ENCODE measurements at regions not wholly inside any gene's neighbourhood (a gene's known extent, or its start where the extent isn't known, plus 50 kb on each side); places are given as distances from the start of the nearest gene placed in this dataset.

DNA sequence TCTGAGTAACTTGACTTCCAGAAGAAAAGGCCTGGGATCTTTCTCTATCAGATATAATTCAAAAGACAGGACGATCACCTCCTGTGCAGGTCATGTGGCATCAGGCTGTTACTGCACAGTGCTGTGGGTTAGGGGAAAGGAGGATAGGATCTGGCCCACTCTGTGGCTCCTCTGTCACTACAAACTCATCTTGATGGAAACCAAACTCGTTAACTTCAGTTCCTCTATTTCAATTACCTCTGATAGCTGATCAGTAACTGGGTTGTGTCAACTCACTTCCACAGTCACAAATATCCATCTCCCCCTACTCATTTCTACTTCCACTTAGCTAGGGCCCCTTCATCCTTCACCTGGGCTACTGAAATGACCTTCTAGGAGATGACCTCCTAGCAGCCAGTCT is 95.2 kb downstream of the RCN1 start:
- H3K9me3 ChIP-seq, result no peaks in the 10 kb centered on the region
- H3K36me3 ChIP-seq, result no peaks in the 10 kb centered on the region
- no peaks in the 10 kb centered on the region for H3K27me3 ChIP-seq
- H3K27ac ChIP-seq, result no peak overlapping the region
- H3K4me3 ChIP-seq, result no peak overlapping the region
- no peaks in the 10 kb centered on the region for H3K4me1 ChIP-seq
- 77 to 84% methylated on average over 2 of the region's 2 CpGs for WGBS, 2 donors
- no peak for TF ChIP-seq POLR2A (IDR thresholded peaks at IDR 0.05)
- TF ChIP-seq EP300 (IDR thresholded peaks at IDR 0.05), result no peak
- TF ChIP-seq, protein P1, sequence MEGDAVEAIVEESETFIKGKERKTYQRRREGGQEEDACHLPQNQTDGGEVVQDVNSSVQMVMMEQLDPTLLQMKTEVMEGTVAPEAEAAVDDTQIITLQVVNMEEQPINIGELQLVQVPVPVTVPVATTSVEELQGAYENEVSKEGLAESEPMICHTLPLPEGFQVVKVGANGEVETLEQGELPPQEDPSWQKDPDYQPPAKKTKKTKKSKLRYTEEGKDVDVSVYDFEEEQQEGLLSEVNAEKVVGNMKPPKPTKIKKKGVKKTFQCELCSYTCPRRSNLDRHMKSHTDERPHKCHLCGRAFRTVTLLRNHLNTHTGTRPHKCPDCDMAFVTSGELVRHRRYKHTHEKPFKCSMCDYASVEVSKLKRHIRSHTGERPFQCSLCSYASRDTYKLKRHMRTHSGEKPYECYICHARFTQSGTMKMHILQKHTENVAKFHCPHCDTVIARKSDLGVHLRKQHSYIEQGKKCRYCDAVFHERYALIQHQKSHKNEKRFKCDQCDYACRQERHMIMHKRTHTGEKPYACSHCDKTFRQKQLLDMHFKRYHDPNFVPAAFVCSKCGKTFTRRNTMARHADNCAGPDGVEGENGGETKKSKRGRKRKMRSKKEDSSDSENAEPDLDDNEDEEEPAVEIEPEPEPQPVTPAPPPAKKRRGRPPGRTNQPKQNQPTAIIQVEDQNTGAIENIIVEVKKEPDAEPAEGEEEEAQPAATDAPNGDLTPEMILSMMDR (IDR thresholded peaks at IDR 0.05), result no peak
- no peak for DNase-seq (ENCODE audit: low spot score in 2 of 2)

DNA sequence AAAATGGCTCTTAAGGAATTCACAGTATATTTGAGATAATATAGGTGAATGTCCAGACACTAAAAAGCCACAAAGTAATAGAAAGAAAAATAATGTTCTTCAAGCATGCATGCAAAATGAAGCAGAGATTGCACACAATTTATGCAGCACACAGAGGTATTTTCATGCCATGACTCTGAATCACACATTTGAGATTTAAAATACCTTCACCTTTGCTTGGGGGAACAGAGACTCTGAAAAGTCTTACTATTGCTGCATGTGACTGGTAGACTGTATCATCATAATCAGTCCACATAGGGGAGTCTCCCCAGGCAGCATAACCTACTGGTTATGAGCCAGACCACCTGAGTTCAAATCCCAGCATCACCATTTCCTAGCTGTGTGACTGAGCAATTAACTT is 96.2 kb downstream of the RCN1 start:
- Histone ChIP-seq H3K36me3 (no peaks in the 10 kb centered on the region), H3K9me3 (no peaks in the 10 kb centered on the region), H3K27me3 (no peaks in the 10 kb centered on the region), H3K4me3 (no peak overlapping the region), H3K4me1 (no peaks in the 10 kb centered on the region), H3K27ac (no peak overlapping the region)
- TF ChIP-seq EP300 (IDR thresholded peaks at IDR 0.05), result no peak
- DNase-seq (ENCODE audit: low spot score in 2 of 2), result no peak

DNA sequence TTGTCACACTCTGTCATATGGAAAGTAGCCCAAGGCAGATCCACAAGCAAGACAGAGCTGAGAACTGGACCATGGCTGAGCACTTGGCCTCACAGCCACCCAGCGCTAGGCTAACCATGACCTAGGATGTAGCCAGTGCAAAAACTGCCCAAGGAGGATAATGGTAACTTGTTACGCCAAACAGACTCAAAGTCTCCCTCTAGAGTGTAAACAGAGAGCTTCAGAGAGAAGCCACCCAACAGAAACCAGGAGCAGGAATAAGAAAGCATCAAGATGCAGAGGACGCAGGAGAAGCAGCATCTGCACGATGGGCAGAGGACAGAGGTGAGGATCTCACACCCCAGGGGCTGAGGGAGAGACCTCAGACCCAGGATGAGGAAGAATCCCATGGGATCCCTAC is 97.9 kb downstream of the RCN1 start:
- DNase-seq (ENCODE audit: low spot score in 2 of 2), result no peak
- H3K9me3 ChIP-seq, result no peaks in the 10 kb centered on the region
- H3K27me3 ChIP-seq, result no peaks in the 10 kb centered on the region
- H3K36me3 ChIP-seq, result no peaks in the 10 kb centered on the region
- H3K4me3 ChIP-seq, result no peak overlapping the region
- TF ChIP-seq POLR2A (IDR thresholded peaks at IDR 0.05), result no peak
- TF ChIP-seq EP300 (IDR thresholded peaks at IDR 0.05), result no peak
- TF ChIP-seq, protein P1 (IDR thresholded peaks at IDR 0.05), result no peak
- no peak overlapping the region for H3K27ac ChIP-seq
- 84 to 86% methylated on average over 4 of the region's 4 CpGs for WGBS, 2 donors
- H3K4me1 ChIP-seq, result no peaks in the 10 kb centered on the region

DNA sequence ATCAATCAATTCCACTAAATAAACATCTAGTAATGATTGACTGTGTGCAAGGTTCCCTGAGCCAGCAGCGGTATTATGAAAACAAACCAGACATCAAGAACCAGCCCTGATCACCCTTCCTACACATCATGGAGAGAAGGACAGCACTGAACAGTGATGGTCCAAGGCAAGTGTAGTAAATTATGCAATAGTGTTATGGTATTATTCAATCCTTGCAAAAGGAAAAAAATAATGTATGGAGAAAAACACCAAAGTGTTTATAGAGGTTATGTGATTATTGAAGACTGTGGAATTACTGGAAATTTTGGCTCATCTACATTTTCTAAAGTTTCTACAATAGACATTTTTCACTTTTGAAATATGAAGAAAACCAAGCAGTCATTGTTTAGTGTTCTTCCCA is 105.3 kb downstream of the RCN1 start:
- Histone ChIP-seq H3K36me3 (no peaks in the 10 kb centered on the region), H3K27ac (no peak overlapping the region), H3K4me3 (no peak overlapping the region), H3K4me1 (no peaks in the 10 kb centered on the region), H3K9me3 (no peaks in the 10 kb centered on the region), H3K27me3 (no peaks in the 10 kb centered on the region)
- TF ChIP-seq EP300 (IDR thresholded peaks at IDR 0.05), result no peak
- TF ChIP-seq, protein P1 (IDR thresholded peaks at IDR 0.05), result no peak
- no peak for TF ChIP-seq POLR2A (IDR thresholded peaks at IDR 0.05)
- WGBS, 2 donors, result 43 to 55% methylated on average over 1 of the region's 1 CpG
- DNase-seq (ENCODE audit: low spot score in 2 of 2), result no peak

DNA sequence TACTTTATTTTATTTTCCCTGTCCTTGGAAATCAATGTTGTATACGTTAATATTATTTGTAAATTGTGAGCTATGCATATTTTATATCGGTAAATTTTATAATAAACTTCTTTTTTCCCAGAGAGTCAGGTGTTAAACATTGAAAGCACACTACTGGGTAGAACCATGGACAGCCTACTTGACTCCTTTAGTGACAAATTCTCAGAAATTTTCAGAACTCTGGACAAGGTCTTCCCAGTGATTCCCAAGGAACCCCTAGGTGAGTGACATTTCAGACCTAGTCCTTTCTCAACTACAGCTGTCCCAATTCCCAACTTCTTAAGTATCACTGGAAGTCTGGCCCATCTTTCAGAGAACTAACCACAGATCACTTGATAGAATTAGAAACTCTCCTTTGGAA is 107.2 kb downstream of the RCN1 start:
- Histone ChIP-seq H3K27ac (no peak overlapping the region), H3K27me3 (no peaks in the 10 kb centered on the region), H3K9me3 (no peaks in the 10 kb centered on the region), H3K4me1 (no peaks in the 10 kb centered on the region), H3K36me3 (no peaks in the 10 kb centered on the region), H3K4me3 (no peak overlapping the region)
- TF ChIP-seq, protein P1 (IDR thresholded peaks at IDR 0.05), result no peak
- TF ChIP-seq EP300 (IDR thresholded peaks at IDR 0.05) (no peak), POLR2A (IDR thresholded peaks at IDR 0.05) (no peak)
- no peak for DNase-seq (ENCODE audit: low spot score in 2 of 2)
- 81 to 96% methylated on average over 2 of the region's 2 CpGs for WGBS, 2 donors

DNA sequence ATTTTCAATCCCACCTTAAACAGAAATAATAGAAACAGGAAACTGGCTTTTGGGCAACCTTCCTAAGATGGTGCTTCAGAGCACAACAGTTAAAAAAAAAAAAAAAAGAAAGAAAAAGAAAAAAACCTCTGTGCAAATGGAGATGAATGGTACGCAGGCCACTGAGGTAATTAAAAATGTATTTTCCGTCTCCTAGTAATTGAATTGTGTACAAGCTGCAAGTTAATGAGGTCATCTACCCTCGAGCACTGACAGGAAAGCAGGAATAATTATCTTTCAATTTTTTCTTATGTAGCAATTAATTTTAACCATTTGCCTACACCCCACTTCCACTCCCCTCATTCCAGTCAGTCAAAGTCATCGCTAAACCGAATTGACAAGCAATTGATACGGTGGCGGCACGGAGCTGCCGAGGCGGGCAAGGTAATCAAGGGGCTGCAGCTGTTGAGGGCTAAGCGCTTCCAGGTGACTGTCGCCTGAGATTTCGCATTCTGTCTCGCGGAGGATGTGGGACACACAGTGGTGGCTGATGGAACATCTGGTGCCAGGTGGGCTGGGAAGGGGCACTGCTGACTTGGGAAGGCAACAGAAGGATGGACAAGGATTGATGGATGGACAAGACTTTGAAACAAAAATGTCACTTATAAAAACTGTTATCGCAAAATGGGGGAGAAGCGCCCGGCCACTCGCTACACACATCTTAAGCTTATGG is 109.4 kb downstream of the RCN1 start:
- Histone ChIP-seq H3K9me3 (no peaks in the 10 kb centered on the region), H3K4me1 (no peaks in the 10 kb centered on the region), H3K27me3 (no peaks in the 10 kb centered on the region), H3K27ac (no peak overlapping the region), H3K4me3 (no peak overlapping the region), H3K36me3 (no peaks in the 10 kb centered on the region)
- DNase-seq (ENCODE audit: low spot score in 2 of 2), result no peak
- TF ChIP-seq POLR2A (IDR thresholded peaks at IDR 0.05) (no peak), EP300 (IDR thresholded peaks at IDR 0.05) (no peak)
- TF ChIP-seq, protein P1 (IDR thresholded peaks at IDR 0.05), result no peak
- 61 to 65% methylated on average over 19 of the region's 19 CpGs for WGBS, 2 donors

All from tibial nerve (tissue), 4 donors.